HEK293 (cell line): ENCODE measurements at regions not wholly inside any gene's neighbourhood (a gene's known extent, or its start where the extent isn't known, plus 50 kb on each side); places are given as distances from the start of the nearest gene placed in this dataset.

Experiments
- CTCF ChIA-PET: fragments of 350-600 bp; formaldehyde crosslinking; extraction: SDS; loops from one replicate; lab custom pipeline; 2021; ENCODE audit warnings: antibody characterized with exemption; lab: Yijun Ruan, JAX
- POLR2A ChIA-PET: fragments of 300-600 bp; formaldehyde crosslinking; extraction: SDS; loops from one replicate; lab custom pipeline; 2020; ENCODE audit warnings: antibody characterized with exemption, inconsistent platforms; lab: Yijun Ruan, JAX
- H3K27ac ChIP-seq: fragments of 200-500 bp; sonication (Bioruptor generic); 2 replicates; pipeline ENCODE4 v1.5.1; 2014; ENCODE audit warnings: low read depth, low read length, control low read depth, inconsistent platforms; ENCODE audit errors: extremely low read depth
- H3K36me3 ChIP-seq, 2 experiments: fragments of 200-500 bp in 1 of 2; sonication (Bioruptor generic) in 1 of 2; 1 replicate in 1 of 2; 2 replicates in 1 of 2; pipeline ENCODE4 v1.5.1; 2014 to 2017; ENCODE audit warnings: inconsistent platforms in 2 of 2, low read length in 2 of 2; ENCODE audit not compliant: control insufficient read depth in 2 of 2, insufficient read depth in 1 of 2
- H3K4me1 ChIP-seq: fragments of 200-500 bp; sonication (Bioruptor generic); 2 replicates; pipeline ENCODE4 v1.5.1; 2014; ENCODE audit warnings: mild to moderate bottlenecking, low read length, inconsistent platforms; ENCODE audit not compliant: control insufficient read depth, insufficient read depth
- H3K4me3 ChIP-seq: 2 replicates; pipeline ENCODE4 v1.5.1; 2011; ENCODE audit warnings: low read depth, mild to moderate bottlenecking, control low read depth, low read length, moderate library complexity
- H3K9me3 ChIP-seq: fragments of 200-500 bp; sonication (Bioruptor generic); 2 replicates; pipeline ENCODE4 v1.5.1; 2014; ENCODE audit warnings: low read depth, low read length, inconsistent platforms; ENCODE audit not compliant: control insufficient read depth, insufficient read depth
- BCL11A ChIP-seq: fragments of 450-650 bp; formaldehyde crosslinking; IDR thresholded peaks from 2 replicates; pipeline ENCODE4 v1.5.1; 2016; ENCODE audit warnings: low read depth, missing biosample characterization, missing genetic modification characterization
- HOXA7 ChIP-seq: sonication (generic); formaldehyde crosslinking; IDR thresholded peaks from 2 replicates; pipeline ENCODE4 v1.8.1; 2022; ENCODE audit warnings: missing genetic modification reagents, borderline replicate concordance
- INSM2 ChIP-seq: fragments of 450-650 bp; formaldehyde crosslinking; IDR thresholded peaks from 2 replicates; pipeline ENCODE4 v1.5.1; 2016; ENCODE audit warnings: missing biosample characterization, missing genetic modification characterization
- KLF1 ChIP-seq: fragments of 450-650 bp; formaldehyde crosslinking; IDR thresholded peaks from 2 replicates; pipeline ENCODE4 v1.5.1; 2016; ENCODE audit warnings: missing biosample characterization, missing genetic modification characterization
- PATZ1 ChIP-seq: fragments of 450-650 bp; formaldehyde crosslinking; IDR thresholded peaks from 2 replicates; pipeline ENCODE4 v1.5.1; 2016; ENCODE audit warnings: missing biosample characterization, missing genetic modification characterization
- RBAK ChIP-seq: fragments of 450-650 bp; formaldehyde crosslinking; IDR thresholded peaks from 2 replicates; pipeline ENCODE4 v1.5.1; 2016; ENCODE audit warnings: missing biosample characterization, missing genetic modification characterization
- SALL2 ChIP-seq: fragments of 450-650 bp; formaldehyde crosslinking; IDR thresholded peaks from 2 replicates; pipeline ENCODE4 v1.5.0; 2017; ENCODE audit warnings: missing biosample characterization, mild to moderate bottlenecking, missing genetic modification characterization, borderline replicate concordance
- ZBTB1 ChIP-seq: fragments of 450-650 bp; formaldehyde crosslinking; IDR thresholded peaks from 2 replicates; pipeline ENCODE4 v1.5.1; 2016; ENCODE audit warnings: missing biosample characterization, missing genetic modification characterization
- ZNF155 ChIP-seq: fragments of 450-650 bp; formaldehyde crosslinking; IDR thresholded peaks from 2 replicates; pipeline ENCODE4 v1.5.1; 2016; ENCODE audit warnings: missing biosample characterization, missing genetic modification characterization
- ZNF449 ChIP-seq: fragments of 450-650 bp; formaldehyde crosslinking; IDR thresholded peaks from 2 replicates; pipeline ENCODE4 v1.5.1; 2017; ENCODE audit warnings: missing biosample characterization, mild to moderate bottlenecking, missing genetic modification characterization, moderate library complexity
- ZNF488 ChIP-seq: fragments of 450-650 bp; formaldehyde crosslinking; IDR thresholded peaks from 2 replicates; pipeline ENCODE4 v1.5.1; 2016; ENCODE audit warnings: missing biosample characterization, missing genetic modification characterization
- ZNF510 ChIP-seq: fragments of 450-650 bp; formaldehyde crosslinking; IDR thresholded peaks from 2 replicates; pipeline ENCODE4 v1.5.1; 2018; ENCODE audit warnings: mild to moderate bottlenecking, missing genetic modification characterization, missing biosample characterization; ENCODE audit not compliant: insufficient replicate concordance
- ZNF623 ChIP-seq: fragments of 450-650 bp; formaldehyde crosslinking; IDR thresholded peaks from 2 replicates; pipeline ENCODE4 v1.5.1; 2016; ENCODE audit warnings: missing biosample characterization, missing genetic modification characterization
- ZNF654 ChIP-seq: fragments of 450-650 bp; formaldehyde crosslinking; IDR thresholded peaks from 2 replicates; pipeline ENCODE4 v1.5.1; 2016; ENCODE audit warnings: low read depth, missing biosample characterization, missing genetic modification characterization
- ZNF792 ChIP-seq: fragments of 450-650 bp; formaldehyde crosslinking; IDR thresholded peaks from 2 replicates; pipeline ENCODE4 v1.5.1; 2016; ENCODE audit warnings: missing biosample characterization, missing genetic modification characterization
- ZNF837 ChIP-seq: fragments of 450-650 bp; formaldehyde crosslinking; IDR thresholded peaks from 2 replicates; pipeline ENCODE4 v1.5.1; 2016; ENCODE audit warnings: missing biosample characterization, missing genetic modification characterization
- ZSCAN16 ChIP-seq: fragments of 450-650 bp; formaldehyde crosslinking; IDR thresholded peaks from 2 replicates; pipeline ENCODE4 v1.5.1; 2016; ENCODE audit warnings: missing biosample characterization, missing genetic modification characterization
- ZSCAN30 ChIP-seq: fragments of 450-650 bp; IDR thresholded peaks from 2 replicates; pipeline ENCODE4 v1.5.1; 2018; ENCODE audit warnings: missing biosample characterization, mild to moderate bottlenecking, missing genetic modification characterization, moderate library complexity

- H3K4me3 ChIP-seq, result no peak overlapping the region
- POLR2A ChIA-PET, result no interaction called here
- H3K36me3 ChIP-seq, result no peaks in the 10 kb centered on the region
- TF ChIP-seq INSM2 (tag by site-specific recombination), result no peak
- TF ChIP-seq HOXA7 (CRISPR knock-in tag), result no peak
- no peak for TF ChIP-seq SALL2 (tag by site-specific recombination)
- TF ChIP-seq BCL11A, result no peak
- no peak for TF ChIP-seq ZNF837 (tag by site-specific recombination)
- TF ChIP-seq ZNF792, result no peak
- TF ChIP-seq PATZ1 (tag by site-specific recombination), result no peak
- TF ChIP-seq ZNF488 (tag by site-specific recombination), result no peak
- no peak for TF ChIP-seq RBAK (tag by site-specific recombination)
- TF ChIP-seq ZBTB1 (tag by site-specific recombination), result no peak
- TF ChIP-seq, all 188 proteins: peak for 0
- H3K27ac ChIP-seq, result no peak overlapping the region
- no peaks in the 10 kb centered on the region for H3K4me1 ChIP-seq
- CTCF ChIA-PET, result no interaction called here
- H3K9me3 ChIP-seq, result no peaks in the 10 kb centered on the region
These were observed 428.3 kb downstream of the KIF4B start for GRCh38 chr5:155441849-155442248.

- no peaks in the 10 kb centered on the region for H3K36me3 ChIP-seq
- no peak for TF ChIP-seq ZSCAN30 (tag by site-specific recombination)
- TF ChIP-seq ZNF155 (tag by site-specific recombination), result no peak
- no peak for TF ChIP-seq ZNF623 (tag by site-specific recombination)
- no peak for TF ChIP-seq KLF1 (tag by site-specific recombination)
- no peak for TF ChIP-seq ZNF654 (tag by site-specific recombination)
- TF ChIP-seq ZNF510 (tag by site-specific recombination), result no peak
- no peak overlapping the region for H3K4me3 ChIP-seq
- CTCF ChIA-PET, result no interaction called here
- POLR2A ChIA-PET, result no interaction called here
- no peak overlapping the region for H3K27ac ChIP-seq
- H3K9me3 ChIP-seq, result no peaks in the 10 kb centered on the region
- H3K4me1 ChIP-seq, result no peaks in the 10 kb centered on the region
These were observed 437.6 kb downstream of the KIF4B start for GRCh38 chr5:155451106-155451505.

- CTCF ChIA-PET, result no interaction called here
- Histone ChIP-seq H3K4me3 (no peak overlapping the region), H3K9me3 (no peaks in the 10 kb centered on the region), H3K27ac (no peak overlapping the region), H3K4me1 (no peaks in the 10 kb centered on the region), H3K36me3 (no peaks in the 10 kb centered on the region)
- POLR2A ChIA-PET, result no interaction called here
- TF ChIP-seq ZSCAN16 (tag by site-specific recombination) (no peak), ZNF449 (tag by site-specific recombination) (no peak), ZNF654 (tag by site-specific recombination) (no peak)
These were observed 442.4 kb downstream of the KIF4B start for GRCh38 chr5:155455791-155456514.
